ENCODE measurements at regions not wholly inside any gene's neighbourhood (a gene's known extent, or its start where the extent isn't known, plus 50 kb on each side); places are given as distances from the start of the nearest gene placed in this dataset.
"Not testable (repeated sequence)": the region's sequence is repeated elsewhere in the genome, so short reads cannot be mapped to it uniquely, and the experiment has no call there.

DNA sequence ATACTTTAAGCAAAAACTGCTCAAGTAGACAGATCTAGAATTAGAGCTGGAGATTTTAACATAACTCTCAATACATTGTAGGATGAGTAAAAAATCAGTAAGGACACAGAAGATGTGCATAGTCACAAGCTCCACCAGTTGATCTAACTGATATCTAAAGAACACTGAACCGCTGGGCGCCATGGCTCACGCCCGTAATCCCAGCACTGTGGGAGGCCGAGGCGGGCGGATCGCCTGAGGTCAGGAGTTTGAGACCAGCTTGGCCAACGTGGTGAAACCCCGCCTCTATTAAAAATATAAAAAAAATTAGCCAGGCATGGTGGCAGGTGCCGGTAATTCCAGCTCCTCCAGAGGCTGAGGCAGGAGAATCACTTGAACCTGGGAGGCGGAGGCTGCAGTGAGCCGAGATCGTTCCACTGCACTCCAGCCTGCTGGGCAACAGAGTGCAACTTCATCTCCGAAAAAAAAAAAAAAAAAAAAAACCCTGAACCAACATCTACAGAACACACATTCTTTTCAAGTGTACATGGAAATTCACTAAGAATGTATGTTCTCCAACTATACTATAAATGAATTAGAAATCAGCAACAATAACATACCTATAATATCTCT is 1431.8 kb downstream of the FOXD4L5 start:
- H3K4me2 ChIP-seq (replicated peaks; ENCODE audit: low read depth, low read length, poor library complexity, severe bottlenecking); ATAC-seq (ENCODE audit: low read depth); H3K4me1 Mint-ChIP-seq; H3K9ac ChIP-seq (ENCODE audit: low read length); H3K27ac ChIP-seq (ENCODE audit: low read length in 2 of 2); H3K36me3 ChIP-seq (replicated peaks in 1 of 2; ENCODE audit: control extremely low read depth in 1 of 2, control insufficient read depth in 1 of 2, extremely low read depth in 1 of 2, insufficient read depth in 2 of 2, low read length in 1 of 2); H3K27me3 Mint-ChIP-seq; H3K27ac Mint-ChIP-seq; H3K9me3 ChIP-seq (ENCODE audit: control extremely low read depth in 1 of 3, control insufficient read depth in 2 of 3, insufficient read depth in 1 of 3, low read length in 2 of 3); H2AFZ ChIP-seq (ENCODE audit: insufficient read depth, low read depth, low read length, poor library complexity, severe bottlenecking); H3K27me3 ChIP-seq (replicated peaks in 1 of 4; ENCODE audit: control extremely low read depth in 1 of 4, control insufficient read depth in 3 of 4, insufficient read depth in 4 of 4, low read length in 3 of 4); intact Hi-C loops (cut with micrococcal nuclease); H4K20me1 ChIP-seq (ENCODE audit: control insufficient read depth, insufficient read depth, low read length, poor library complexity, severe bottlenecking); H3K4me3 ChIP-seq (ENCODE audit: control extremely low read depth in 1 of 5, extremely low read depth in 1 of 5, insufficient read depth in 1 of 5, low read depth in 2 of 5, low read length in 4 of 5); CTCF ChIA-PET; H3K9me3 Mint-ChIP-seq (ENCODE audit: insufficient read depth); H3K4me3 Mint-ChIP-seq; H3K4me1 ChIP-seq (ENCODE audit: control insufficient read depth in 2 of 2, insufficient read depth in 2 of 2, low read length in 2 of 2); DNase-seq; H3K79me2 ChIP-seq (ENCODE audit: control insufficient read depth, insufficient read depth, low read length); POLR2A ChIA-PET: not testable (repeated sequence)
- WGBS (ENCODE audit: insufficient coverage) = 100% methylated on average over 8 of the region's 15 CpGs

DNA sequence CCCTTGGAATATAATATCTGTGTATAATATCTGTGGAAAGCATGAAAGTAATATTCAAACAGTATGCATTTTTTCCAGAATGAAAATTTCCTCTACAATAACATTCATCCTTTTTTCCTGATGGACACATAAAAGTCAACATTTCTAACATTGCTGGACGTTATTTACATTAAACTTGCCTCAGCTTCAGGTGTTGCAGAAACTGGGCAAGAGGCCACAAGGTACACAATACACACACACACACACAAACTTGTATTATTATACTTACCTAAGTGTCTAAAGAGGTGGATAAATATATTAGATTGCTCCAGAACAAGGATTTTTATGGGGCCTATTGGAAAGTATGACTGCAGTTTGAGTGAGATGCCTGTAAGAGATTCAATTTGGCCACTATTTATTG is 1460.2 kb downstream of the FOXD4L5 start:
- H3K79me2 ChIP-seq (ENCODE audit: control insufficient read depth, insufficient read depth, low read length); H4K20me1 ChIP-seq (ENCODE audit: control insufficient read depth, insufficient read depth, low read length, poor library complexity, severe bottlenecking); intact Hi-C loops (cut with micrococcal nuclease): not testable (repeated sequence)

DNA sequence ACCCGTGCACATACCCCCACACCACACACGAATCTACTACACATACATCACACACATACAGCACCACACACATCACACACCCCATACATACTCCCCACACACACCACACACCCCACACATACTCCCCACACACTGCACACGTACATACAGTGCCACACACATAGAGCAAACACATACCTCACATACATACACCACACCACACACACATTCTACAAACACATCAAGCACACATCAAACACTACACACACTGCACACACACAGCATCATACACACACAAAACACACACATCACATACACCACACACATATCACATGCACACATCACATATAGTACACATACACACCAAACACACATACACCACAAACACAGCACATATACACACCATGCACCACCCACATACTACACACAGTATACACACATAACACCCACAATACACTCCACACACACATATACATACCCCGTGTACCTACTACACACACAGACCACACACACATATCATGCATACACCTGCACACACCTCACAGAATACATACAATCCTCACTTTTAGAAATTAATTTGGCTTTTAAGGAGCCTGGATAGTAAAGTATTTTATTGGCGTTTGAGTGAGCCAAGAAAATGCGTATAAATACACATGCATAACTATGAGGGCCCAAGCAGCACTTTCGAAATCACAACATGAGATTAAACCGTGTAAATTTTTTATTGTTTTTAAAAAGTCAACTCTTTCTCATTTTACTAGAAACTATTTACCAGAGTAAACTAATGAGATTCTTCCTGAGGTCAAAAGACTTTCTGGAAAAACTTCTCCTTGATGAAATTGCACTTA is 1461.4 kb downstream of the FOXD4L5 start:
- H3K4me3 ChIP-seq (ENCODE audit: control extremely low read depth in 1 of 5, extremely low read depth in 1 of 5, insufficient read depth in 1 of 5, low read depth in 2 of 5, low read length in 4 of 5); POLR2A ChIA-PET; H3K27me3 ChIP-seq (replicated peaks in 1 of 4; ENCODE audit: control extremely low read depth in 1 of 4, control insufficient read depth in 3 of 4, insufficient read depth in 4 of 4, low read length in 3 of 4); H3K27ac ChIP-seq (ENCODE audit: low read length in 2 of 2); intact Hi-C loops (cut with micrococcal nuclease); H2AFZ ChIP-seq (ENCODE audit: insufficient read depth, low read depth, low read length, poor library complexity, severe bottlenecking); H3K4me1 ChIP-seq (ENCODE audit: control insufficient read depth in 2 of 2, insufficient read depth in 2 of 2, low read length in 2 of 2); H3K9me3 Mint-ChIP-seq (ENCODE audit: insufficient read depth); H3K27me3 Mint-ChIP-seq; H4K20me1 ChIP-seq (ENCODE audit: control insufficient read depth, insufficient read depth, low read length, poor library complexity, severe bottlenecking); H3K4me1 Mint-ChIP-seq; H3K27ac Mint-ChIP-seq; H3K9ac ChIP-seq (ENCODE audit: low read length); H3K36me3 ChIP-seq (replicated peaks in 1 of 2; ENCODE audit: control extremely low read depth in 1 of 2, control insufficient read depth in 1 of 2, extremely low read depth in 1 of 2, insufficient read depth in 2 of 2, low read length in 1 of 2); H3K79me2 ChIP-seq (ENCODE audit: control insufficient read depth, insufficient read depth, low read length); H3K4me2 ChIP-seq (replicated peaks; ENCODE audit: low read depth, low read length, poor library complexity, severe bottlenecking); CTCF ChIA-PET; H3K4me3 Mint-ChIP-seq: not testable (repeated sequence)
- 50% methylated on average over 6 of the region's 8 CpGs for WGBS (ENCODE audit: insufficient coverage)
- peak; percentile 12 for DNase-seq
- H3K9me3 ChIP-seq (ENCODE audit: control extremely low read depth in 1 of 3, control insufficient read depth in 2 of 3, insufficient read depth in 1 of 3, low read length in 2 of 3) = peaks cover 0 to 16% (median 0%) of the 10 kb centered on the region in 3 donors
- peak; percentile 21 for ATAC-seq (ENCODE audit: low read depth)

More for the DNA sequence above, 1460.2 kb downstream of the FOXD4L5 start:
- H3K36me3 ChIP-seq (replicated peaks in 1 of 2; ENCODE audit: control extremely low read depth in 1 of 2, control insufficient read depth in 1 of 2, extremely low read depth in 1 of 2, insufficient read depth in 2 of 2, low read length in 1 of 2); H3K4me2 ChIP-seq (replicated peaks; ENCODE audit: low read depth, low read length, poor library complexity, severe bottlenecking); H3K27me3 ChIP-seq (replicated peaks in 1 of 4; ENCODE audit: control extremely low read depth in 1 of 4, control insufficient read depth in 3 of 4, insufficient read depth in 4 of 4, low read length in 3 of 4); DNase-seq; ATAC-seq (ENCODE audit: low read depth); H2AFZ ChIP-seq (ENCODE audit: insufficient read depth, low read depth, low read length, poor library complexity, severe bottlenecking); H3K4me1 Mint-ChIP-seq; POLR2A ChIA-PET; H3K9ac ChIP-seq (ENCODE audit: low read length); H3K27ac Mint-ChIP-seq; H3K4me1 ChIP-seq (ENCODE audit: control insufficient read depth in 2 of 2, insufficient read depth in 2 of 2, low read length in 2 of 2); H3K4me3 ChIP-seq (ENCODE audit: control extremely low read depth in 1 of 5, extremely low read depth in 1 of 5, insufficient read depth in 1 of 5, low read depth in 2 of 5, low read length in 4 of 5); H3K9me3 Mint-ChIP-seq (ENCODE audit: insufficient read depth); CTCF ChIA-PET; H3K27ac ChIP-seq (ENCODE audit: low read length in 2 of 2); H3K4me3 Mint-ChIP-seq; H3K27me3 Mint-ChIP-seq: not testable (repeated sequence)
- peaks cover 0 to 12% (median 0%) of the 10 kb centered on the region in 3 donors for H3K9me3 ChIP-seq (ENCODE audit: control extremely low read depth in 1 of 3, control insufficient read depth in 2 of 3, insufficient read depth in 1 of 3, low read length in 2 of 3)
- 25% methylated on average over 1 of the region's 1 CpG for WGBS (ENCODE audit: insufficient coverage)
